ENCODE measurements at regions not wholly inside any gene's neighbourhood (a gene's known extent, or its start where the extent isn't known, plus 50 kb on each side); places are given as distances from the start of the nearest gene placed in this dataset.
"Not testable (repeated sequence)": the region's sequence is repeated elsewhere in the genome, so short reads cannot be mapped to it uniquely, and the experiment has no call there.

GRCh38 chr5:40354171-40354570 is 325.5 kb upstream of the PTGER4 start:
- no peak for DNase-seq

GRCh38 chr5:40353442-40353841 is 326.3 kb upstream of the PTGER4 start:
- DNase-seq: no peak

GRCh38 chr5:40347981-40348725 is 331.6 kb upstream of the PTGER4 start:
- DNase-seq: peak in 1 of 51 donors; percentile 13

- no peak for DNase-seq
Measured at GRCh38 chr5:40346901-40347300, 332.8 kb upstream of the PTGER4 start.

- not testable (repeated sequence) for DNase-seq
Measured at GRCh38 chr5:40338434-40338833, 341.3 kb upstream of the PTGER4 start.

GRCh38 chr5:40334242-40334635 is 345.5 kb upstream of the PTGER4 start:
- DNase-seq: no peak

GRCh38 chr5:40333459-40334241 is 346.1 kb upstream of the PTGER4 start:
- no peak for DNase-seq

- DNase-seq: no peak
Measured at GRCh38 chr5:40332970-40333369, 346.7 kb upstream of the PTGER4 start.

GRCh38 chr5:40331616-40332015 is 348.1 kb upstream of the PTGER4 start:
- DNase-seq: no peak

GRCh38 chr5:40321514-40321913 is 358.2 kb upstream of the PTGER4 start:
- no peak for DNase-seq

GRCh38 chr5:40318395-40318794 is 361.3 kb upstream of the PTGER4 start:
- no peak for DNase-seq

GRCh38 chr5:40317023-40317422 is 362.7 kb upstream of the PTGER4 start:
- no peak for DNase-seq

- no peak for DNase-seq
Measured at GRCh38 chr5:40315126-40315525, 364.6 kb upstream of the PTGER4 start.

GRCh38 chr5:40314275-40314674 is 365.4 kb upstream of the PTGER4 start:
- no peak for DNase-seq

GRCh38 chr5:40312205-40312604 is 367.5 kb upstream of the PTGER4 start:
- DNase-seq: no peak

GRCh38 chr5:40309851-40310250 is 369.9 kb upstream of the PTGER4 start:
- no peak for DNase-seq

- no peak for DNase-seq
Measured at GRCh38 chr5:40308867-40309266, 370.8 kb upstream of the PTGER4 start.

- DNase-seq: no peak
Measured at GRCh38 chr5:40307920-40308319, 371.8 kb upstream of the PTGER4 start.

GRCh38 chr5:40306869-40307487 is 372.7 kb upstream of the PTGER4 start:
- DNase-seq: no peak

- no peak for DNase-seq
Measured at GRCh38 chr5:40292006-40292405, 387.7 kb upstream of the PTGER4 start.

GRCh38 chr5:40291338-40291737 is 388.4 kb upstream of the PTGER4 start:
- no peak for DNase-seq

- DNase-seq: no peak
Measured at GRCh38 chr5:40288800-40289485, 390.8 kb upstream of the PTGER4 start.

Measured in hypothalamus (tissue), 51 donors.